T-helper 2 cell (primary cell): ENCODE measurements at regions not wholly inside any gene's neighbourhood (a gene's known extent, or its start where the extent isn't known, plus 50 kb on each side); places are given as distances from the start of the nearest gene placed in this dataset.

ENCODE experiments used
- DNase-seq, 5 experiments: peaks; one replicate each; pipeline versions ENCODE4 v3.0.0 to v3.0.0-alpha.2; 2012 to 2022

- no peak for DNase-seq
Measured at GRCh38 chr21:41651830-41652229, 115.0 kb downstream of the RIPK4 start.

- DNase-seq, result no peak
Measured at GRCh38 chr21:41651406-41651805, 115.4 kb downstream of the RIPK4 start.

DNA sequence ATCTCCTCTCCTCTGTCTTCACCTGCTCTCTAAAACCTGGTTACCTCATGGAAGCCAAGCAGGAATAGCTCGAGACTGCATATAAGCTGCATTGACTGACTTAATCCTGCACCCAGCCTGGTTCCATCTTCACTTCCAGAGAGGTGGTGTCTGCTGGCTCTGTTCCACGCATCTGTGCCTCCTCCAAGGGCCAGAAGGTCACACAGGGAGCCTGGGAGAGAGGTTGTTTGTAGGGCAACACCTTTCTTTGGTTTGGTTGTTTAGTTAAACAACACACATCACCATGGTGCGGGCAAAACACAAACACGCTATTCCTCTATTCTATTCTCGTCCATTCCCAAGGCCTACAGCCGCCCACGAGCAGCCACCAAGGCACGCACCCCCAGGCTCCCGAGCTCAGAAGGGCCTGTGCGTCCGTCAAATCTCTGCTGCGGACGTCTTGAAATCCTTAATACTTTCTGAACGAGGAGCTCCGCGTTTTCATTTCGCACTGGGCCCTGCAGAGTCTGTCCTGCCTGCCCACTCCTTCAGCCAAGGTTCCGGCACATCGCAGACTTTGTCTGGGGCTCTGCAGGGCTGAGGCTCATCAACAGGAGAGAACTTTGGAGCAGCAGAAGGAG lies 116.2 kb downstream of the RIPK4 start:
- DNase-seq, result no peak

DNA sequence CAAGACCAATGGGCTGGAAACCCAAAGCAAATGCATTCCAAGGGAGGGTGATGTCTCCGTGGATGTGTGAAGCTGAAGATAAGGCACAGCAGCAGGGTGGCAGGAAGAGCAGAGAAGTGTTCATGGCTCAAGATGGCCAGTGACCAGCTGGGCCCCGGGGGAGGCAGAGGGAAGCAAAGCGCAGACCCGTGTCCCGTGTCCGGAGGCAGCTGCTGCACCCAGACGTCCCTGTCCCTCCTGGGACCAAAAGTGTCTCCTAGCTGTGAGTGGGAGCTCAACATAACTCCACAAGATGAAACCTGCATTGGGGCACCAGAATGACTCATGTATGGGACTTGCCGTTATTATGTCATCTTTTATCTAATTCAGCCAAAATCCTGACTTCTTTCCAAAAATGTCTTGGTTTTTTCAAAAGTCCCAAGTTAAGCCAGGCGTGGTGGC lies 118.2 kb downstream of the RIPK4 start:
- DNase-seq, result no peak

GRCh38 chr21:41647806-41648561 lies 118.9 kb downstream of the RIPK4 start:
- DNase-seq, result no peak

DNA sequence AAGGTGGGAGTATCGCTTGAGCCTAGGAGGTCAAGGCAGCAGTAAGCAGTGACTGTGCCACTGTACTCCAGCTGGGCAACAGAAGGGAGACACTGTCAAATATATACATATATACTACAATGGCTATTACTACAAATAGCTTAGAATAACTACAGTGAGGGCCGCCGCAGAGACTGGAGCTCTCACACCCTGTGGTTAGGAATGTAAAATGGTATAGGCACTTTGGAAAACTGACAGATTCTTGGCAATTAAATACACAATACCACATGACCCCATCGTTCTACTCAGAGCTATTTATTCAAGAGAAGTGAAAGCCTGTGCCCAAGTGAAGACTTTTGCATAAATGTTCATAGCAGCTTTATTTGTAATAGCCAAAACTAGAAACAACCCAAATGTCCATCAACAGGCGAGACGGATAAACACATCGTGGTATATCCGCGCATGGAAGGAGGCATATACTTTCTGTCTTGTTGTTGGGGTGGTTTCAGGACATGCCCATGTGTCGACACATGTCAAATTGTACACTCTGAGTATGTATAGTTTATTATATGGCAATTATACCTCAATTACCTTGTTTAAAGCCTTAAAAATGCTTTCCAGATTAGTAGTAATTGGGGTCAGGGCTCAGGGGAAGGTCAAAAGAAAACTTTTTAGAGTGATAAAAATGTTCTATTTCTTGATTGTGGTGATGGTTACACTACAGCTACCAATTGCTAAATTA lies 123.4 kb downstream of the RIPK4 start:
- DNase-seq, result no peak

DNA sequence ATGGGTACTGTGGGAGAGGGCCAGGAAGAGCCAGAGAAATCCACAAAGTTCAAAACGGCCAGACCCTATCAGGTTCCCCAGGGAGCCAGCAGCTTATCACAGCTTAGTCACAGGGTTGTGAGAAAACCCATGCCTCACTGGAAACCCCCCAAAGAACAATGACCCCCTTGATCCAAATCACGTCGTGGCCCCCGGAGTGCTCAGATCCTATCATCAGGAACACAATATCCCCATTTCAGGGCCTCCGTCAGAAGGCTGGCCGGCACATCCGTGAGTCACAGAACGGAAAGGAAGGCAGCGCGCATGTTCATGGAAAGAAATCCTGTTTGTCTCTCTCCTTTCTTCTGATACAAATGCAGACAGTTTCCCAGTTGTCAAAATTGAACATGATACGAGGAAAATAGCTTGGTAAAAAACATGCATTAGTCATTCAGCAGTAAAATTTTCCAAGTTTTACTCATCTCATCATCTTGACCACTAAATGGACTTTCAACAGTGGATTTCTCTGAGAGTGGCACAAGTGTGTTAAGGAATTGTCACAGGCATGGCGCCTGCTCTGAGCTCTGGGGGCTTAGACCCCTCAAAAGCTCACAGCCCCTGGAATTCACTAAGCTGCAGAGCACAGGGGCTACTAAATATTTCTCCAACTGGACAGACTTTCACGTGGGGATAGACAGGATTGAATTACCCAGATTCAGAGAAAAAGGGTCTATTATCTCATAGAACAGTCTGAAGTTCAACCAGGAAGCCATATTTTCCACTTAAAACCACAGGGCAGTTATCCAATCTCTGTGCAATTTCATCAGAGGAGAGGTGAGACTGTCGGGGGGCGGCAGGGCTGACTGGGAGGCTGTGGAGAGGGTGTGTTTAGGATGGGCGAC lies 124.8 kb downstream of the RIPK4 start:
- DNase-seq, result no peak

- no peak for DNase-seq
Measured at GRCh38 chr21:41641510-41641815, 125.4 kb downstream of the RIPK4 start.

- no peak for DNase-seq
Measured at GRCh38 chr21:41640748-41641509, 125.9 kb downstream of the RIPK4 start.

GRCh38 chr21:41639766-41640165 lies 127.1 kb downstream of the RIPK4 start:
- no peak for DNase-seq

DNA sequence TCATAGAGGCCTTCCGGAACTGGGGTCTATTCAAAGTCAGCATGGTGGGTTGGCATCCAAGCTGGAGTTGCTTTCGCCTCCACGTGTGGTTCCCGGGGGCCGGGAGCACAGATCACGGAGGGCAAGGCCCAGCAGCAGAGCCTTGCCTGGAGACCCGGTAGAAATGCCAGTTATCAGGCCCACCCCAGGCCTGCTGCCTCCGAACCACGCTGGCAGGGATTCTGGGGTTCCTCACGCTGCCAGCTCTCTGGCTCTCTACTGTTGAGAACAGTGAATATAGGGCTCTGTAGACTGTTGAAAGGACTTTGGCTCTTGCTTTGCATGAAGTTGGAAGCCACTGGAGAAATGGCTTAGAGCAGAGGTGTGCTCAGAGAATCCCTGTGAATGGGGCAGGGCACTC lies 127.5 kb downstream of the RIPK4 start:
- DNase-seq, result no peak

- no peak for DNase-seq
Measured at GRCh38 chr21:41638201-41638790, 128.6 kb downstream of the RIPK4 start.

DNA sequence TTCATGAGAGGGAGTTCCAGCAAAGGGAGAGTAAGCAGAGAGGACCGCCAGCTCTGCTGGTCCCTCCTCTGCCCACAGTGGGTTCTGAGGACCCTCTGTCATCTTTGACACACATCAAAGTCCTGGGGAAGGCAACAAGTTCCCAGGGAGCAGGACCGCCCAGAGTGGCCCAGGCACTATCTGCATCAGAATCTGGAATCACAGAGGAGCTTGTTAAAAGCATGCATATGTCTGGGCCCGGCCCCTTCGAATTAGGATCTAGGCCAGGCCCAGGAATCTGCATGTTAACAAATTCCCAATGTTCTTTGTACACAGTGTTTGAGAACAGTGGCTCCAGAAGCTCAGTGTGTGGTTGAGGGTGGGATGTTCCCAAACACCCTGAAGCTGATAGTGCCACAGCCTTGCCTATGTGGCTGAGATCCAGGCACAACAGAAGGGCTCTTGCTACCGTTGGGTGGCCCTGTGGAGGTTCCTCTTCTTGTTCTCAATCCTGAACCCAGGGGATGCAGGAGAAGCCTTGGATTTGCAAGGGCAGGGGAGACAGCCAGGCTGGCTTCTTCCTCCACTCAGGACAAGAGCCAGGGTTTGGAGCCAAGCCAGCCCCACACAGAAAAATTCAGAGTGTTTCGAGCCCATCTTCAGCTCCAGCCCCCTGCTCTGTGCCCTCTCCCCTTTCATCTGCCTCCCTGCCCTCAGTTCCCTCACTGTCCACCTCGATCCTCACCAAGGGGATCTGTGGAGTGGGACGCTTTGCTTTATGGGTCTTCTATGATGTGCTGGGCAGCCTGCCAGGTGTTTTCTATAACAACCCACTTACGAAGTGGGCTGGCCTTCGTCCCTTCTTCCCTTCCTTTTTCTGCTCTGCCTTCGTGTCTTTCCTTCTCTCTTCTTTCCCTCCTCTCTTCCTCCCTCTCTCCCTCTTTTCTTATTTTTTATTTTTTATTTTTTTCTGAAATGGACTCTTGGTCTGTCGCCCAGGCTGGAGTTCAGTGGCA lies 129.0 kb upstream of the TMPRSS2 start:
- DNase-seq, result no peak

DNA sequence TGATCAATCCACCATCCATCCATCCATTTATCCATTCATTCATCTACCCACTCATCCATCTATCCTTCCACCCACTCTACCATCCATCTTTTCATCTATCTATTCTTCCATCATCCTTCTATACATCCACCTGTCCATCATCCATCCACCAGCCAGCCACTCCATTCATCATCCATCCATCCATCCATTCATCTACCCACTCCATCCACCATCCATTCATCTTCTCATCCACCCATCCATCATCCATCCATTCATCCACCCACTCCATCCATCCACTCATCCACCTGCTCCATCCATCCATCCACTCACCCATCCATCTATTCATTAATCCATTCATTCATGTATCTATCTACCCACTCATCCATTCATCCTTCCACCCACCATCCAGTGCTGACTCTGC lies 127.9 kb upstream of the TMPRSS2 start:
- DNase-seq, result no peak

DNA sequence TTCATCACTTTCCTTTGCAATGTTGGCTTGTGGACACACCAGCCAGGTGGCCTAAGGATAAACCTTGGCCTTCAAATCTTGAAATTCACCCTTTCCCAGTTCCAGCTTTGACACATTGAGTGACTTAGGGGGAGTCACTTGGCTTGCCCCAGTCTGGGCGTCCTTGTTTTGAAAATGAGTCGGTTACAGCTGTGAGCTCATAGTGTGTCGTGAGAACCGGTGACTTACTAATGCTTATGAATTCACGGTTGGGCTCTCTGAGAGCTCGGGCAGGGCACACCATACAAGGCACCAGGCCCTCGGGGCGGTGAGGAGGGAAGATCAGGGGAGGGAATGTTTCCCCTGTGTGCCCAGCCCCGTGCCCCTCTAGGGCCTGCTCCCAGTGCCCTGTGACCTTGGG lies 126.9 kb upstream of the TMPRSS2 start:
- DNase-seq, result no peak

- no peak for DNase-seq
Measured at GRCh38 chr21:41634211-41634694, 126.3 kb upstream of the TMPRSS2 start.

DNA sequence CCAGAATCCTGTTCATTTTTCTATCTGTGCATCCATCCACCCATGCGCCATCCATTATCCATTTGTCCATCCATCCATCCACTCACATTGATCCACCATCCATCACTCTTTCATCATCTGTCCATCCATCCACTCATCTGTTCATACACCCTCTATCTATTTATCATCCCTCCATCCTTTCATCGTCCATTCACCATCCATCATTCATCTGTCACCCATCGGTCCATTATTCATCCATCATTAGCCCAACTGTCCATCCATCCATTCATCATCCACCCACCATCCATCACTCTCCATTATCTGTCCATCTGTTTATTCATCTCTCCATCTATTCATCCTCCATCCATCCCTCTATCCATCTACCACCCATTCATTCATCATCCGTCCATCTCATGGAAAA lies 125.7 kb upstream of the TMPRSS2 start:
- no peak for DNase-seq

GRCh38 chr21:41632748-41633475 lies 125.0 kb upstream of the TMPRSS2 start:
- no peak for DNase-seq

GRCh38 chr21:41631564-41632461 lies 123.9 kb upstream of the TMPRSS2 start:
- DNase-seq, result no peak
